Loucy (cell line): ENCODE measurements at regions not wholly inside any gene's neighbourhood (a gene's known extent, or its start where the extent isn't known, plus 50 kb on each side); places are given as distances from the start of the nearest gene placed in this dataset.

ENCODE experiments used
- EZH2phosphoT487 ChIP-seq: fragments of 200-600 bp; IDR thresholded peaks from 2 replicates; pipeline ENCODE4 v1.6.1; 2018; ENCODE audit warnings: antibody characterized with exemption, mild to moderate bottlenecking, moderate library complexity, borderline replicate concordance
- TF ChIP-seq, protein P1 (sequence below): fragments of 200-600 bp; sonication (generic); conservative IDR thresholded peaks from 2 replicates; pipeline ENCODE4 v1.5.1; 2014; ENCODE audit warnings: mild to moderate bottlenecking, antibody characterized with exemption, low read length

DNA sequence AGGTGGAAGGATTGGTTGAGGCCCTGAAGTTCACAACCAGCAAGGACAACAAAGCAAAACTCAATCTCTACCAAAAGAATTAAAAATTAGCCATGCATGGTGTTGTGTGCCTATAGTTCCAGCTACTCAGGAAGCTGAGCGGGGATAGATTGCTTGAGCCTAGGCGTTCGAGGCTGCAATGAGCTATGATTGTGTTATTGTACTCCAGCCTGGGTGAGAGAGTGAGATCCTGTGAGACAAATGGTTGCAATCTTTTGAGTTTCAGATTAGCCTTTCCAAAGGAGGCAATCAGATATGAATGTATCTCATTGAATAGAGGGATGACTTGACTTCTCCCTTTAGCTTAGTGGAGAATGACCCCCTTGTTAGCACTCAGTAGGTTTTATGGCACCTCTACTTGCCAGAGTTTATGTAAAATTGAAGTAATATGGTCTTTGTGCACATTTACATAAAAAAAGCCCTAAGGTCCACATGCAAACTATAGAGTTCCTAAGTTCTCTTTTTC is 105.6 kb upstream of the OLFM3 start:
- TF ChIP-seq, protein P1, sequence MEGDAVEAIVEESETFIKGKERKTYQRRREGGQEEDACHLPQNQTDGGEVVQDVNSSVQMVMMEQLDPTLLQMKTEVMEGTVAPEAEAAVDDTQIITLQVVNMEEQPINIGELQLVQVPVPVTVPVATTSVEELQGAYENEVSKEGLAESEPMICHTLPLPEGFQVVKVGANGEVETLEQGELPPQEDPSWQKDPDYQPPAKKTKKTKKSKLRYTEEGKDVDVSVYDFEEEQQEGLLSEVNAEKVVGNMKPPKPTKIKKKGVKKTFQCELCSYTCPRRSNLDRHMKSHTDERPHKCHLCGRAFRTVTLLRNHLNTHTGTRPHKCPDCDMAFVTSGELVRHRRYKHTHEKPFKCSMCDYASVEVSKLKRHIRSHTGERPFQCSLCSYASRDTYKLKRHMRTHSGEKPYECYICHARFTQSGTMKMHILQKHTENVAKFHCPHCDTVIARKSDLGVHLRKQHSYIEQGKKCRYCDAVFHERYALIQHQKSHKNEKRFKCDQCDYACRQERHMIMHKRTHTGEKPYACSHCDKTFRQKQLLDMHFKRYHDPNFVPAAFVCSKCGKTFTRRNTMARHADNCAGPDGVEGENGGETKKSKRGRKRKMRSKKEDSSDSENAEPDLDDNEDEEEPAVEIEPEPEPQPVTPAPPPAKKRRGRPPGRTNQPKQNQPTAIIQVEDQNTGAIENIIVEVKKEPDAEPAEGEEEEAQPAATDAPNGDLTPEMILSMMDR, result no peak
- no peak for TF ChIP-seq EZH2phosphoT487
